GM12872 (cell line): ENCODE measurements at regions not wholly inside any gene's neighbourhood (a gene's known extent, or its start where the extent isn't known, plus 50 kb on each side); places are given as distances from the start of the nearest gene placed in this dataset.

Experiments
- CTCF ChIP-seq: IDR thresholded peaks from 3 replicates; pipeline ENCODE4 v1.5.1; 2011; ENCODE audit warnings: low read depth, mild to moderate bottlenecking, low read length, moderate library complexity; ENCODE audit not compliant: insufficient read depth

- TF ChIP-seq CTCF, result no peak
Measured at GRCh38 chr20:60501048-60501447, 542.8 kb downstream of the CDH26 start.

- TF ChIP-seq CTCF, result no peak
Measured at GRCh38 chr20:60502881-60503280, 544.7 kb downstream of the CDH26 start.

- no peak for TF ChIP-seq CTCF
Measured at GRCh38 chr20:60505423-60505822, 547.2 kb downstream of the CDH26 start.

- TF ChIP-seq CTCF, result no peak
Measured at GRCh38 chr20:60506061-60506460, 547.8 kb downstream of the CDH26 start.

GRCh38 chr20:60507087-60507694 lies 549.0 kb downstream of the CDH26 start:
- TF ChIP-seq CTCF, result no peak

- TF ChIP-seq CTCF, result no peak
Measured at GRCh38 chr20:60509407-60509806, 551.2 kb downstream of the CDH26 start.

GRCh38 chr20:60510356-60510755 lies 552.1 kb downstream of the CDH26 start:
- TF ChIP-seq CTCF, result no peak
